Vagina (tissue), 2 donors: ENCODE measurements at regions not wholly inside any gene's neighbourhood (a gene's known extent, or its start where the extent isn't known, plus 50 kb on each side); places are given as distances from the start of the nearest gene placed in this dataset.

Source experiments
- DNase-seq, 2 donors: peaks; one replicate each; pipeline ENCODE4 v3.0.0-alpha.2; 2017; ENCODE audit errors: extremely low spot score in 2 of 2
- H3K27ac ChIP-seq: fragments of 200-600 bp; sonication (generic); one replicate; pipeline ENCODE4 v1.5.1; 2019
- H3K27me3 ChIP-seq: fragments of 200-600 bp; sonication (generic); one replicate; pipeline ENCODE4 v1.5.1; 2019
- H3K36me3 ChIP-seq, 2 donors: fragments of 200-600 bp; sonication (generic); one replicate each; pipeline ENCODE4 v1.5.1; 2017 to 2019
- H3K4me1 ChIP-seq: fragments of 200-600 bp; sonication (generic); one replicate; pipeline ENCODE4 v1.5.1; 2019
- H3K4me3 ChIP-seq, 2 donors: fragments of 200-600 bp; sonication (generic); 1 replicate in 1 of 2; 2 replicates in 1 of 2; pipeline ENCODE4 v1.5.1; 2016 to 2019
- H3K9me3 ChIP-seq: fragments of 200-600 bp; sonication (generic); one replicate; pipeline ENCODE4 v1.5.1; 2019
- POLR2A ChIP-seq, 2 donors: fragments of 450-650 bp; IDR thresholded peaks; one replicate each; pipeline ENCODE4 v1.6.1; 2017; ENCODE audit warnings: antibody characterized with exemption in 2 of 2, mild to moderate bottlenecking in 2 of 2, moderate library complexity in 2 of 2
- POLR2AphosphoS5 ChIP-seq, 2 donors: sonication (generic); formaldehyde crosslinking; IDR thresholded peaks; one replicate each; pipeline ENCODE4 v1.9.0; 2017; ENCODE audit warnings: antibody characterized with exemption in 2 of 2, mild to moderate bottlenecking in 2 of 2, low read depth in 1 of 2; ENCODE audit not compliant: insufficient read depth in 1 of 2
- intact Hi-C: fragments of 100-400 bp; cut with DNase I; formaldehyde crosslinking; loops from one replicate; pipeline ENCODE4 v1.15.1; 2023
- TF ChIP-seq, protein P1 (sequence below), 3 experiments: fragments of 450-650 bp in 2 of 3; fragments of 200-600 bp in 1 of 3; sonication (generic) in 1 of 3; IDR thresholded peaks; one replicate each; pipeline ENCODE4 v1.5.1; 2017 to 2019; ENCODE audit warnings: antibody characterized with exemption in 3 of 3, mild to moderate bottlenecking in 2 of 3, moderate library complexity in 2 of 3

DNA sequence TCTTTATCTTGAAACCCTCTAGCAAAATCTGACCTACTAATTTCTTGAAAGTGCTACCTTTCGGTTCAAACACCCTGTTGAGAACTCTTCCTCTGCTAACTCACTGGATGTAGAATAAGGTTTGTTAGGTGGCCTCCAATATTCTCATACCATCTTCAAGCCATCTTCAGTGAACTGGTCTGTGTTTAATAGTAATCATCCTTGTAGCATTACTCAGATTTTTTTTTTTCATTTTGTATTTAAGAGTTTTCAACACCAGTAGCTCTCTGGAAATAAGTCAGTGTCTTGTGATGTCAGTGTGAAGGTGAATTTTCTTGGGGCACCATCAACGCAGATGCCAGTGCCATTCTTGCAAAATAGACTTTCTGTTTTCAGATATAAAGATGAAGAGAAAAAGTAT is 140.6 kb upstream of the AHI1 start:
- no peak overlapping the region for H3K4me3 ChIP-seq
- no peaks in the 10 kb centered on the region for H3K36me3 ChIP-seq
- no peak overlapping the region for H3K27ac ChIP-seq
- H3K4me1 ChIP-seq = no peaks in the 10 kb centered on the region
- intact Hi-C loops = no loop called here
- H3K9me3 ChIP-seq = no peaks in the 10 kb centered on the region
- H3K27me3 ChIP-seq = no peaks in the 10 kb centered on the region
- no peak for DNase-seq
- TF ChIP-seq POLR2AphosphoS5 (IDR thresholded peaks at IDR 0.05; ENCODE audit: insufficient read depth in 1 of 2, low read depth in 1 of 2) (no peak), POLR2A (IDR thresholded peaks at IDR 0.05) (no peak)
- TF ChIP-seq, protein P1, sequence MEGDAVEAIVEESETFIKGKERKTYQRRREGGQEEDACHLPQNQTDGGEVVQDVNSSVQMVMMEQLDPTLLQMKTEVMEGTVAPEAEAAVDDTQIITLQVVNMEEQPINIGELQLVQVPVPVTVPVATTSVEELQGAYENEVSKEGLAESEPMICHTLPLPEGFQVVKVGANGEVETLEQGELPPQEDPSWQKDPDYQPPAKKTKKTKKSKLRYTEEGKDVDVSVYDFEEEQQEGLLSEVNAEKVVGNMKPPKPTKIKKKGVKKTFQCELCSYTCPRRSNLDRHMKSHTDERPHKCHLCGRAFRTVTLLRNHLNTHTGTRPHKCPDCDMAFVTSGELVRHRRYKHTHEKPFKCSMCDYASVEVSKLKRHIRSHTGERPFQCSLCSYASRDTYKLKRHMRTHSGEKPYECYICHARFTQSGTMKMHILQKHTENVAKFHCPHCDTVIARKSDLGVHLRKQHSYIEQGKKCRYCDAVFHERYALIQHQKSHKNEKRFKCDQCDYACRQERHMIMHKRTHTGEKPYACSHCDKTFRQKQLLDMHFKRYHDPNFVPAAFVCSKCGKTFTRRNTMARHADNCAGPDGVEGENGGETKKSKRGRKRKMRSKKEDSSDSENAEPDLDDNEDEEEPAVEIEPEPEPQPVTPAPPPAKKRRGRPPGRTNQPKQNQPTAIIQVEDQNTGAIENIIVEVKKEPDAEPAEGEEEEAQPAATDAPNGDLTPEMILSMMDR (IDR thresholded peaks at IDR 0.05) = no peak

DNA sequence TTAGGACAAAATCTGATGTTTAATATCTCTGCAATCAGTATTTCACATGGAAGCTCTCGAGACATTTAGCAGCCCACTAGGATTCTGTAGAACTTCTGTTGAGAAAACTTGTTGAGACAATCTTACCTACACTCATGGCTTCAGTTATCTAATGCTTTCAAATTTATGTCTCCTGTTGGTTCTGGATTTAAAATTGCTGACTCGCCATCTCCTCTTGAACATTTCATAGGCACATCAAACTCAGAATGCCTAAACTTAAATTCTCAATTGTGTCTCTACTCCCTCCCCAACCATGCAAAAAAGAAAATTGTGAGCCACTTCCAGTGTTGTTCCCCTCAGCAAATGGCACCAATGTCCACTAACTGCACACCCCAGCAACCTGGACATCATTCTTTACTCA is 142.5 kb upstream of the AHI1 start:
- intact Hi-C loops = no loop called here
- no peak overlapping the region for H3K27ac ChIP-seq
- H3K4me3 ChIP-seq = no peak overlapping the region
- no peaks in the 10 kb centered on the region for H3K27me3 ChIP-seq
- TF ChIP-seq, protein P1 (IDR thresholded peaks at IDR 0.05) = no peak
- TF ChIP-seq POLR2A (IDR thresholded peaks at IDR 0.05) (no peak), POLR2AphosphoS5 (IDR thresholded peaks at IDR 0.05; ENCODE audit: insufficient read depth in 1 of 2, low read depth in 1 of 2) (no peak)
- no peaks in the 10 kb centered on the region for H3K4me1 ChIP-seq
- no peaks in the 10 kb centered on the region for H3K36me3 ChIP-seq
- DNase-seq = no peak
- H3K9me3 ChIP-seq = no peaks in the 10 kb centered on the region

DNA sequence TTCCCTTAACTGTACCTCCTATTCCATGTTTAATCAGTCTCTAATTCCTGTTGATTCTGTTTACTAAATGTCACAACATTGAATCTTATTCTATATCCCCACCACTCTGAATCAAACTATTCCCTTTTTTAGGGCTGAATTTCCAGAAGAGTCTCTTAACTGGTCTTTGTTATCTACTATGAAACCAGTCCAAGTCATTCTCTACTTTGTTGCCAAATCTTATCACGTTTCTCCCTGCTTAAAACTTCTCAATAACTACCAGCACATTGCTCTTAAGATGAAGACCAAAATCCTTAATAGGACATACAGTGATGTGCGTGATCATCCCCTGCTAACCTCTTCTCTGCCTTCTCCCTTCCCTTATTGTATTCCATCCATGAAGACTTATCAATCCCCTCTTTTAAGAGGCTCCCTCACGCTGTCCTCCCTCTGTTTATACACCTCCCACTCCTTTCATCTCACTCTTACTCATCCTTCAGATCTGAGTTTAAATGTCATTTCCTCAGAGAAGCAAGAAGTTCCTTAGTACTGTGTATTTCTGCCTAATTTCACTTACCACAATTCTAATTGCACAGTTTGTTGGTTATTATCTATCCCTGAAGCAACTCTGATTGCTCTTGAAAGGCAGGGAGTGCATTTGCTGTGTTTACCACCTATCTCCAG is 143.0 kb upstream of the AHI1 start:
- TF ChIP-seq POLR2AphosphoS5 (IDR thresholded peaks at IDR 0.05; ENCODE audit: insufficient read depth in 1 of 2, low read depth in 1 of 2) (no peak), POLR2A (IDR thresholded peaks at IDR 0.05) (no peak)
- TF ChIP-seq, protein P1 (IDR thresholded peaks at IDR 0.05) = no peak
- Histone ChIP-seq H3K4me3 (no peak overlapping the region), H3K9me3 (no peaks in the 10 kb centered on the region), H3K4me1 (no peaks in the 10 kb centered on the region), H3K27ac (no peak overlapping the region), H3K27me3 (no peaks in the 10 kb centered on the region), H3K36me3 (no peaks in the 10 kb centered on the region)
- no peak for DNase-seq
- intact Hi-C loops = no loop called here

DNA sequence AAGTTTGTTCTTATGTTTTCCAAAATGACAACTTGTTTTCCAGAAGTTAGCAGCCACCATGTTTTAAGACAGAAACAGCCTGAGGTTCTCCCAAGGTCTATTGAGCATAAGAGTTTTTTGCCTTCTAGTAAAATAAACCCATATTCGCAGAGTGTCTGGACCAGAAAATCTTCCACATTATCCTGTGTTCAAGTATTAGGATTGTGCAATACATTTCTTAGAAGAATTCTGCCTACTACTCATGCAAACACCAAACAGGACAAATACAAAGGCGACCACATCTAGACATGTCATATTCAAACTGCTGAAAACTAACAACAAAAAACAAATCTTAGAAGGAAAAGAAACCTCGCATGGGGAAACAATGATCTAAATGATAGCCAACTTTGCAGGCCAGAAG is 145.4 kb upstream of the AHI1 start:
- Histone ChIP-seq H3K27ac (no peak overlapping the region), H3K4me3 (no peak overlapping the region), H3K27me3 (no peaks in the 10 kb centered on the region), H3K9me3 (no peaks in the 10 kb centered on the region), H3K4me1 (no peaks in the 10 kb centered on the region), H3K36me3 (no peaks in the 10 kb centered on the region)
- intact Hi-C loops = no loop called here
- TF ChIP-seq POLR2AphosphoS5 (IDR thresholded peaks at IDR 0.05; ENCODE audit: insufficient read depth in 1 of 2, low read depth in 1 of 2) (no peak), POLR2A (IDR thresholded peaks at IDR 0.05) (no peak)
- TF ChIP-seq, protein P1 (IDR thresholded peaks at IDR 0.05) = no peak
- no peak for DNase-seq

DNA sequence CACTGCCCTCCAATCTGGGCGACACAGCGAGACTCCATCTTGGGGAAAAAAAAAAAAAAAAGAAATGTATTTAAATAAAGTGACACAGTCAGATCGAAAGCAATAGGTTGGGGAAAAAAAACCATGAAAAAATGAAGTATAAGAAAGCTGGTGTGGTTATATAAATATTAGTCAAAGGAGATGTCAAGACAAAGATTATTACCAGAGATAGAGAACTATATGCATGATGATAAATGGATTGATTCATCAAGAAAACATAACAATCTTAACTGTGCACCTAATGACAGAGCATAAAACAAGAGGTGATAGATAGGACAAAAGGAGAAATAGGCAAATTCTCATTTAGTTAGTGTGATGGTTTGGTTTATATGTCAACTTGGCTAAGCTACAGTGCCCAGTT is 146.9 kb upstream of the AHI1 start:
- Histone ChIP-seq H3K4me3 (no peak overlapping the region), H3K27ac (no peak overlapping the region), H3K27me3 (no peaks in the 10 kb centered on the region), H3K4me1 (no peaks in the 10 kb centered on the region), H3K9me3 (no peaks in the 10 kb centered on the region), H3K36me3 (no peaks in the 10 kb centered on the region)
- intact Hi-C loops = no loop called here
- DNase-seq = no peak
- TF ChIP-seq, protein P1 (IDR thresholded peaks at IDR 0.05) = no peak
- TF ChIP-seq POLR2A (IDR thresholded peaks at IDR 0.05) (no peak), POLR2AphosphoS5 (IDR thresholded peaks at IDR 0.05; ENCODE audit: insufficient read depth in 1 of 2, low read depth in 1 of 2) (no peak)
